CD4-positive, alpha-beta T cell (primary cell): ENCODE measurements at regions not wholly inside any gene's neighbourhood (a gene's known extent, or its start where the extent isn't known, plus 50 kb on each side); places are given as distances from the start of the nearest gene placed in this dataset.

Experiments used
- ATAC-seq: fragments of 200-7000 bp; cut with Tn5 transposase; one replicate; pipeline ENCODE4 v1.10.0; 2022; ENCODE audit warnings: mild to moderate bottlenecking; ENCODE audit not compliant: poor library complexity
- CTCF ChIA-PET: fragments of 350-600 bp; sonication (Branson Sonifier 250); formaldehyde crosslinking; loops from one replicate; lab custom pipeline; 2021; ENCODE audit warnings: antibody characterized with exemption, inconsistent platforms; lab: Charles Lee
- POLR2A ChIA-PET: fragments of 350-600 bp; sonication (Branson Sonifier 250); formaldehyde crosslinking; loops from one replicate; lab custom pipeline; 2021; ENCODE audit warnings: antibody characterized with exemption, inconsistent platforms; lab: Charles Lee
- DNase-seq, 14 experiments: peaks; one replicate each; pipeline ENCODE4 v3.0.0-alpha.2; 2013 to 2020; ENCODE audit warnings: mixed read lengths in 2 of 14
- H3K27ac ChIP-seq, 2 donors: one replicate each; pipeline versions ENCODE4 v1.5.1 to v1.7.0; 2013; ENCODE audit warnings: low read length in 2 of 2, low read depth in 1 of 2, mild to moderate bottlenecking in 1 of 2
- H3K27me3 ChIP-seq, 2 experiments: 1 replicate in 1 of 2; 2 replicates in 1 of 2; pipeline versions ENCODE4 v1.6.1 to v1.7.0; 2013; ENCODE audit warnings: low read length in 2 of 2, control low read depth in 1 of 2, mild to moderate bottlenecking in 1 of 2, moderate library complexity in 1 of 2; ENCODE audit not compliant: insufficient read depth in 2 of 2, control insufficient read depth in 1 of 2
- H3K36me3 ChIP-seq: one replicate; pipeline ENCODE4 v1.6.1; 2013; ENCODE audit warnings: low read length, control low read depth; ENCODE audit not compliant: insufficient read depth
- H3K4me1 ChIP-seq: one replicate; pipeline ENCODE4 v1.6.1; 2013; ENCODE audit warnings: low read length, control low read depth; ENCODE audit not compliant: insufficient read depth
- H3K4me3 ChIP-seq: one replicate; pipeline ENCODE4 v1.5.1; 2013; ENCODE audit warnings: mild to moderate bottlenecking, low read length, moderate library complexity
- H3K9me3 ChIP-seq, 2 experiments: 1 replicate in 1 of 2; 2 replicates in 1 of 2; pipeline versions ENCODE4 v1.6.1 to v1.7.0; 2013; ENCODE audit warnings: low read length in 2 of 2, mild to moderate bottlenecking in 2 of 2, control low read depth in 1 of 2, moderate library complexity in 1 of 2; ENCODE audit not compliant: control insufficient read depth in 1 of 2, insufficient read depth in 1 of 2
- H3K27ac Mint-ChIP-seq: one replicate; pipeline ENCODE4 v1.8.0; 2020; ENCODE audit warnings: mixed read lengths
- H3K27me3 Mint-ChIP-seq: one replicate; pipeline ENCODE4 v1.8.0; 2021; ENCODE audit warnings: mixed read lengths
- H3K36me3 Mint-ChIP-seq: one replicate; pipeline ENCODE4 v1.8.0; 2021; ENCODE audit warnings: low read depth, mixed read lengths
- H3K4me1 Mint-ChIP-seq: one replicate; pipeline ENCODE4 v1.8.0; 2021; ENCODE audit warnings: low read depth, mixed read lengths
- H3K4me3 Mint-ChIP-seq: one replicate; pipeline ENCODE4 v1.8.0; 2020; ENCODE audit warnings: mild to moderate bottlenecking, mixed read lengths
- H3K9me3 Mint-ChIP-seq: one replicate; pipeline ENCODE4 v1.8.0; 2020; ENCODE audit warnings: mixed read lengths
- CTCF ChIP-seq: fragments of 200-600 bp; IDR thresholded peaks from one replicate; pipeline ENCODE4 v1.8.0; 2022; ENCODE audit warnings: antibody characterized with exemption, mild to moderate bottlenecking
- intact Hi-C, 2 experiments: fragments of 100-400 bp; cut with DNase I in 1 of 2; cut with micrococcal nuclease in 1 of 2; formaldehyde crosslinking; loops; one replicate each; pipeline versions ENCODE4 v1.15.1 to v1.9.0; 2023 to 2025; cut with DNase I, micrococcal nuclease

DNA sequence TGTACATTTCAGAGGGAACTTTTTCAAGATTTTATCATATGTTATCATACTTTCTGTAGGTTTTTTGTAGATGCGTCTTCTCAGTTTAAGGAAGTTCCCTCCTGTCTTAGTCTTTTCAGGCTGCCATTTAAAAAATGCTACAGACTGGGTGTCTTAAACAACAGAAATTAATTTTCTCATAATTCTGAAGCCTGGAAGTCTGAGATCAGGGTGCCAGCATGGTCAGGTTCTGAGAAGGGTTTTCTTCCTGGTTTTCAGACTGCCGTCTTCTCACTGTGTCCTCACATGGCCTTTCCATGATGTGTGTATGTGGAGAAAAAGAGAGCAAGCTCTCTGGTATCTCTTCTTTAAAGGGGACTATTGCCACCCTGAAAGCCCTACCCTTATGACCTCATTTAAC is 189.9 kb upstream of the SOX2 start:
- Mint-ChIP-seq H3K4me1 (no peaks in the 10 kb centered on the region), H3K4me3 (no peak overlapping the region), H3K27ac (no peak overlapping the region), H3K27me3 (no peaks in the 10 kb centered on the region), H3K36me3 (no peaks in the 10 kb centered on the region), H3K9me3 (peaks cover 16% of the 10 kb centered on the region)
- ATAC-seq, result no peak
- Histone ChIP-seq H3K4me1 (no peaks in the 10 kb centered on the region), H3K27me3 (no peaks in the 10 kb centered on the region), H3K36me3 (no peaks in the 10 kb centered on the region), H3K27ac (no peak overlapping the region), H3K4me3 (no peak overlapping the region), H3K9me3 (peaks cover 7 to 19% of the 10 kb centered on the region in 2 experiments)
- no peak for TF ChIP-seq CTCF
- no peak for DNase-seq
- CTCF ChIA-PET, result no interaction called here
- intact Hi-C loops, result no loop called here
- POLR2A ChIA-PET, result no interaction called here

- Histone ChIP-seq H3K9me3 (peaks cover 0 to 3% of the 10 kb centered on the region in 2 experiments), H3K27ac (no peak overlapping the region), H3K4me3 (no peak overlapping the region), H3K27me3 (no peaks in the 10 kb centered on the region), H3K4me1 (no peaks in the 10 kb centered on the region), H3K36me3 (no peaks in the 10 kb centered on the region)
- POLR2A ChIA-PET, result no interaction called here
- no peak for DNase-seq
- peaks cover 16% of the 10 kb centered on the region for H3K9me3 Mint-ChIP-seq
- no peak for TF ChIP-seq CTCF
- H3K27ac Mint-ChIP-seq, result no peak overlapping the region
- no peaks in the 10 kb centered on the region for H3K27me3 Mint-ChIP-seq
- H3K4me3 Mint-ChIP-seq, result no peak overlapping the region
- intact Hi-C loops, result no loop called here
- no peaks in the 10 kb centered on the region for H3K36me3 Mint-ChIP-seq
- CTCF ChIA-PET, result no interaction called here
- H3K4me1 Mint-ChIP-seq, result no peaks in the 10 kb centered on the region
- ATAC-seq, result no peak
These were observed 193.5 kb upstream of the SOX2 start for GRCh38 chr3:181518222-181518621.

DNA sequence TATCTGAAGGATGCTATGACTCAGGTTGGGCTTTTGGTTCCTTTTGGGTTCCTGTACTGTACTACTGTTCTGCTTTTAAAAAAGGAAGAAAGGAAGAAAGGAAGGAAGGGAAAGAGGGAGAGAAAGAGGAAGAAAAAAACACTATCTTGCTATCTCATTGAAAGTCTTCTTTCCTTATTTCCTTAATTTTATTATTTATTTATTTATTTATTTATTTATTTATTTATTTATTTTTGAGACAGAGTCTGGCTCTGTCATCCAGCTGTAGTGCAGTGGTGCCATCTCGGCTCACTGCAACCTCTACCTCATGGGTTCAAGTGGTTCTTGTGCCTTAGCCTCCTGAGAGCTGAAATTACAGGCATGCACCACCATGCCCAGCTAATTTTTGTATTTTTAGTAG is 198.9 kb upstream of the SOX2 start:
- Mint-ChIP-seq H3K36me3 (no peaks in the 10 kb centered on the region), H3K4me3 (no peak overlapping the region), H3K27me3 (no peaks in the 10 kb centered on the region), H3K4me1 (no peaks in the 10 kb centered on the region), H3K9me3 (peaks cover 26% of the 10 kb centered on the region), H3K27ac (no peak overlapping the region)
- H3K27ac ChIP-seq, result no peak overlapping the region
- no peaks in the 10 kb centered on the region for H3K36me3 ChIP-seq
- CTCF ChIA-PET, result no interaction called here
- peaks cover 8 to 11% of the 10 kb centered on the region in 2 experiments for H3K9me3 ChIP-seq
- TF ChIP-seq CTCF, result no peak
- intact Hi-C loops, result no loop called here
- POLR2A ChIA-PET, result no interaction called here
- no peak for DNase-seq
- H3K4me3 ChIP-seq, result no peak overlapping the region
- no peaks in the 10 kb centered on the region for H3K4me1 ChIP-seq
- no peaks in the 10 kb centered on the region for H3K27me3 ChIP-seq
- ATAC-seq, result no peak
